ENCODE measurements at regions not wholly inside any gene's neighbourhood (a gene's known extent, or its start where the extent isn't known, plus 50 kb on each side); places are given as distances from the start of the nearest gene placed in this dataset.
"Not testable (repeated sequence)": the region's sequence is repeated elsewhere in the genome, so short reads cannot be mapped to it uniquely, and the experiment has no call there.

GRCh38 chr4:4667622-4668081 is 125.8 kb upstream of the STX18 start:
- DNase-seq (ENCODE audit: low spot score), result no peak

GRCh38 chr4:4666693-4667621 is 125.1 kb upstream of the STX18 start:
- no peak for DNase-seq (ENCODE audit: low spot score)

GRCh38 chr4:4666187-4666586 is 124.3 kb upstream of the STX18 start:
- peak; percentile 27 for DNase-seq (ENCODE audit: low spot score)

- DNase-seq (ENCODE audit: low spot score), result no peak
These were observed 122.4 kb upstream of the STX18 start for GRCh38 chr4:4664234-4664633.

GRCh38 chr4:4663028-4663427 is 121.2 kb upstream of the STX18 start:
- no peak for DNase-seq (ENCODE audit: low spot score)

- no peak for DNase-seq (ENCODE audit: low spot score)
These were observed 120.4 kb upstream of the STX18 start for GRCh38 chr4:4662230-4662629.

- no peak for DNase-seq (ENCODE audit: low spot score)
These were observed 118.2 kb upstream of the STX18 start for GRCh38 chr4:4659871-4660651.

GRCh38 chr4:4658052-4658451 is 116.2 kb upstream of the STX18 start:
- DNase-seq (ENCODE audit: low spot score), result no peak

GRCh38 chr4:4656977-4657376 is 115.1 kb upstream of the STX18 start:
- DNase-seq (ENCODE audit: low spot score), result no peak

- DNase-seq (ENCODE audit: low spot score), result no peak
These were observed 114.1 kb upstream of the STX18 start for GRCh38 chr4:4655901-4656300.

- DNase-seq (ENCODE audit: low spot score), result no peak
These were observed 113.2 kb upstream of the STX18 start for GRCh38 chr4:4655011-4655410.

GRCh38 chr4:4651811-4652755 is 110.2 kb upstream of the STX18 start:
- DNase-seq (ENCODE audit: low spot score), result peak; percentile 25

- no peak for DNase-seq (ENCODE audit: low spot score)
These were observed 105.2 kb upstream of the STX18 start for GRCh38 chr4:4647041-4647440.

GRCh38 chr4:4645743-4646142 is 103.9 kb upstream of the STX18 start:
- no peak for DNase-seq (ENCODE audit: low spot score)

GRCh38 chr4:4644277-4644676 is 102.4 kb upstream of the STX18 start:
- DNase-seq (ENCODE audit: low spot score), result not testable (repeated sequence)

GRCh38 chr4:4643743-4644142 is 101.9 kb upstream of the STX18 start:
- not testable (repeated sequence) for DNase-seq (ENCODE audit: low spot score)

- no peak for DNase-seq (ENCODE audit: low spot score)
These were observed 101.5 kb upstream of the STX18 start for GRCh38 chr4:4643306-4643705.

- no peak for DNase-seq (ENCODE audit: low spot score)
These were observed 100.7 kb upstream of the STX18 start for GRCh38 chr4:4642496-4643000.

GRCh38 chr4:4641661-4642495 is 100.0 kb upstream of the STX18 start:
- no peak for DNase-seq (ENCODE audit: low spot score)

GRCh38 chr4:4641254-4641653 is 99.4 kb upstream of the STX18 start:
- DNase-seq (ENCODE audit: low spot score), result no peak
